HepG2 (cell line): ENCODE measurements at regions not wholly inside any gene's neighbourhood (a gene's known extent, or its start where the extent isn't known, plus 50 kb on each side); places are given as distances from the start of the nearest gene placed in this dataset.

Experiments used
- ADNP ChIP-seq: sonication (generic); formaldehyde crosslinking; IDR thresholded peaks from 2 replicates; pipeline ENCODE4 v1.4.0; 2020; ENCODE audit warnings: missing genetic modification reagents
- CTCF ChIP-seq: sonication (generic); formaldehyde crosslinking; IDR thresholded peaks from 2 replicates; pipeline ENCODE4 v1.5.0; 2020; ENCODE audit warnings: mild to moderate bottlenecking, missing genetic modification reagents, moderate library complexity
- GABPA ChIP-seq, 2 experiments: IDR thresholded peaks; 2 replicates each; pipeline ENCODE4 v1.6.1; 2011 to 2016; ENCODE audit warnings: low read depth in 2 of 2, low read length in 1 of 2, missing biosample characterization in 1 of 2, missing genetic modification characterization in 1 of 2
- KLF9 ChIP-seq: IDR thresholded peaks from 2 replicates; pipeline ENCODE4 v1.6.1; 2016; ENCODE audit warnings: low read depth
- ONECUT2 ChIP-seq: sonication (generic); formaldehyde crosslinking; IDR thresholded peaks from 2 replicates; pipeline ENCODE4 v1.4.0; 2020; ENCODE audit warnings: missing genetic modification reagents
- POLR2A ChIP-seq, 2 experiments: IDR thresholded peaks; 2 replicates each; pipeline ENCODE4 v1.6.1; 2011; ENCODE audit warnings: low read depth in 2 of 2, low read length in 2 of 2, mild to moderate bottlenecking in 1 of 2, moderate library complexity in 1 of 2; ENCODE audit not compliant: insufficient read depth in 1 of 2
- POLR2AphosphoS5 ChIP-seq: IDR thresholded peaks from 2 replicates; pipeline ENCODE4 v1.6.1; 2012; ENCODE audit warnings: low read depth, low read length
- ZNF260 ChIP-seq: sonication (generic); formaldehyde crosslinking; IDR thresholded peaks from 2 replicates; pipeline ENCODE4 v1.4.0; 2020; ENCODE audit warnings: missing genetic modification reagents, low read depth, mild to moderate bottlenecking, borderline replicate concordance
- TF ChIP-seq, protein P1 (sequence below), 2 experiments: sonication (generic) in 1 of 2; formaldehyde crosslinking in 1 of 2; IDR thresholded peaks; 2 replicates each; pipeline versions ENCODE4 v1.5.1 to v1.6.1; 2011 to 2020; ENCODE audit warnings: borderline replicate concordance in 1 of 2, low read depth in 1 of 2, low read length in 1 of 2, mild to moderate bottlenecking in 1 of 2, missing genetic modification reagents in 1 of 2, moderate library complexity in 1 of 2
- TF ChIP-seq, protein P2 (sequence below): sonication (generic); formaldehyde crosslinking; IDR thresholded peaks from 2 replicates; pipeline ENCODE4 v1.4.0; 2020; ENCODE audit warnings: missing genetic modification reagents, borderline replicate concordance

DNA sequence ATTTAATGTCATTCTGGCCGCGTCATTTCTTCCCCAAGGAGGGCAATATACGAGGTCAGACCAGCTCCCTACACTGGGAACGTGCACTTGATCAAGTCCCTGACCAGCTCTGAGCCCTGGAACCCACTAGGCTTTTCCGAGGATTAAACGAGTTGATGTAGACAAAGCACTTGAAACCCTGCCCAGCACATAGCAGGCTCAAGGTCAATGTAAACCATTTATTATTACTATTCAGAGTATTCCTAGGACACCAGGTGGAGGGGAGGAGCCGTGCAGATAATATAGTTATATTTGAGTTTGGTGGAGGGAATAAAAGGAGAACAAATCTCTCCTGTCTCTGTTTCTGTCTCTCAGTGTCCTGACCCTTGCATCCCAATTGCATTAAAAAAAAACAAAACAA, 174.1 kb upstream of the IGSF21 start:
- TF ChIP-seq CTCF, result no peak
- no peak for TF ChIP-seq ZNF260 (CRISPR knock-in tag)
- no peak for TF ChIP-seq ONECUT2 (CRISPR knock-in tag)
- TF ChIP-seq, protein P1, sequence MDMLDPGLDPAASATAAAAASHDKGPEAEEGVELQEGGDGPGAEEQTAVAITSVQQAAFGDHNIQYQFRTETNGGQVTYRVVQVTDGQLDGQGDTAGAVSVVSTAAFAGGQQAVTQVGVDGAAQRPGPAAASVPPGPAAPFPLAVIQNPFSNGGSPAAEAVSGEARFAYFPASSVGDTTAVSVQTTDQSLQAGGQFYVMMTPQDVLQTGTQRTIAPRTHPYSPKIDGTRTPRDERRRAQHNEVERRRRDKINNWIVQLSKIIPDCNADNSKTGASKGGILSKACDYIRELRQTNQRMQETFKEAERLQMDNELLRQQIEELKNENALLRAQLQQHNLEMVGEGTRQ (IDR thresholded peaks at IDR 0.05; ENCODE audit: low read depth, low read length), result no peak
- TF ChIP-seq, protein P1 (CRISPR knock-in tag; IDR thresholded peaks at IDR 0.05; ENCODE audit: borderline replicate concordance), result no peak
- TF ChIP-seq, protein P2, sequence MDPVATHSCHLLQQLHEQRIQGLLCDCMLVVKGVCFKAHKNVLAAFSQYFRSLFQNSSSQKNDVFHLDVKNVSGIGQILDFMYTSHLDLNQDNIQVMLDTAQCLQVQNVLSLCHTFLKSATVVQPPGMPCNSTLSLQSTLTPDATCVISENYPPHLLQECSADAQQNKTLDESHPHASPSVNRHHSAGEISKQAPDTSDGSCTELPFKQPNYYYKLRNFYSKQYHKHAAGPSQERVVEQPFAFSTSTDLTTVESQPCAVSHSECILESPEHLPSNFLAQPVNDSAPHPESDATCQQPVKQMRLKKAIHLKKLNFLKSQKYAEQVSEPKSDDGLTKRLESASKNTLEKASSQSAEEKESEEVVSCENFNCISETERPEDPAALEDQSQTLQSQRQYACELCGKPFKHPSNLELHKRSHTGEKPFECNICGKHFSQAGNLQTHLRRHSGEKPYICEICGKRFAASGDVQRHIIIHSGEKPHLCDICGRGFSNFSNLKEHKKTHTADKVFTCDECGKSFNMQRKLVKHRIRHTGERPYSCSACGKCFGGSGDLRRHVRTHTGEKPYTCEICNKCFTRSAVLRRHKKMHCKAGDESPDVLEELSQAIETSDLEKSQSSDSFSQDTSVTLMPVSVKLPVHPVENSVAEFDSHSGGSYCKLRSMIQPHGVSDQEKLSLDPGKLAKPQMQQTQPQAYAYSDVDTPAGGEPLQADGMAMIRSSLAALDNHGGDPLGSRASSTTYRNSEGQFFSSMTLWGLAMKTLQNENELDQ (CRISPR knock-in tag), result no peak
- TF ChIP-seq KLF9, result no peak
- TF ChIP-seq ADNP (CRISPR knock-in tag), result no peak
- no peak for TF ChIP-seq GABPA (IDR thresholded peaks at IDR 0.05; ENCODE audit: low read depth, low read length)
- no peak for TF ChIP-seq GABPA (CRISPR knock-in tag; IDR thresholded peaks at IDR 0.05; ENCODE audit: low read depth)
- TF ChIP-seq POLR2AphosphoS5, result no peak
- no peak for TF ChIP-seq POLR2A (IDR thresholded peaks at IDR 0.05; ENCODE audit: insufficient read depth in 1 of 2, low read depth in 2 of 2, low read length in 2 of 2)
